ENCODE measurements at regions not wholly inside any gene's neighbourhood (a gene's known extent, or its start where the extent isn't known, plus 50 kb on each side); places are given as distances from the start of the nearest gene placed in this dataset.

- in situ Hi-C loops (cut with HindIII; ENCODE audit: low sequenced_read_pairs): no loop called here
- H3K4me3 ChIP-seq (ENCODE audit: low read depth, low read length): no peak overlapping the region
- TF ChIP-seq CTCF (IDR thresholded peaks at IDR 0.05; ENCODE audit: low read depth, low read length, missing control alignments): no peak
- no peak for DNase-seq (ENCODE audit: low read depth)
Observed at GRCh38 chr2:177052471-177052870, 160.1 kb upstream of the HNRNPA3 start.

GRCh38 chr2:177053038-177053437, 159.6 kb upstream of the HNRNPA3 start:
- TF ChIP-seq CTCF (IDR thresholded peaks at IDR 0.05; ENCODE audit: low read depth, low read length, missing control alignments): no peak
- H3K4me3 ChIP-seq (ENCODE audit: low read depth, low read length): no peak overlapping the region
- DNase-seq (ENCODE audit: low read depth): no peak
- in situ Hi-C loops (cut with HindIII; ENCODE audit: low sequenced_read_pairs): no loop called here

- in situ Hi-C loops (cut with HindIII; ENCODE audit: low sequenced_read_pairs): no loop called here
- no peak for DNase-seq (ENCODE audit: low read depth)
- no peak for TF ChIP-seq CTCF (IDR thresholded peaks at IDR 0.05; ENCODE audit: low read depth, low read length, missing control alignments)
Observed at GRCh38 chr2:177053716-177054115, 158.9 kb upstream of the HNRNPA3 start.

GRCh38 chr2:177056481-177056929, 156.1 kb upstream of the HNRNPA3 start:
- no peak for DNase-seq (ENCODE audit: low read depth)
- no peak overlapping the region for H3K4me3 ChIP-seq (ENCODE audit: low read depth, low read length)
- in situ Hi-C loops (cut with HindIII; ENCODE audit: low sequenced_read_pairs): no loop called here
- no peak for TF ChIP-seq CTCF (IDR thresholded peaks at IDR 0.05; ENCODE audit: low read depth, low read length, missing control alignments)

More at GRCh38 chr2:177053716-177054115, 158.9 kb upstream of the HNRNPA3 start:
- H3K4me3 ChIP-seq (ENCODE audit: low read depth, low read length): no peak overlapping the region

- no peak overlapping the region for H3K4me3 ChIP-seq (ENCODE audit: low read depth, low read length)
- DNase-seq (ENCODE audit: low read depth): no peak
- no peak for TF ChIP-seq CTCF (IDR thresholded peaks at IDR 0.05; ENCODE audit: low read depth, low read length, missing control alignments)
- in situ Hi-C loops (cut with HindIII; ENCODE audit: low sequenced_read_pairs): no loop called here
Observed at GRCh38 chr2:177058747-177059146, 153.8 kb upstream of the HNRNPA3 start.

- in situ Hi-C loops (cut with HindIII; ENCODE audit: low sequenced_read_pairs): no loop called here
- no peak for DNase-seq (ENCODE audit: low read depth)
- no peak for TF ChIP-seq CTCF (IDR thresholded peaks at IDR 0.05; ENCODE audit: low read depth, low read length, missing control alignments)
- H3K4me3 ChIP-seq (ENCODE audit: low read depth, low read length): no peak overlapping the region
Observed at GRCh38 chr2:177059293-177059692, 153.3 kb upstream of the HNRNPA3 start.

GRCh38 chr2:177063331-177063730, 149.3 kb upstream of the HNRNPA3 start:
- in situ Hi-C loops (cut with HindIII; ENCODE audit: low sequenced_read_pairs): no loop called here

More at GRCh38 chr2:177063331-177063730, 149.3 kb upstream of the HNRNPA3 start:
- no peak overlapping the region for H3K4me3 ChIP-seq (ENCODE audit: low read depth, low read length)
- no peak for TF ChIP-seq CTCF (IDR thresholded peaks at IDR 0.05; ENCODE audit: low read depth, low read length, missing control alignments)
- DNase-seq (ENCODE audit: low read depth): no peak

All from astrocyte of the cerebellum (primary cell).